WTC11 (cell line): ENCODE measurements at regions not wholly inside any gene's neighbourhood (a gene's known extent, or its start where the extent isn't known, plus 50 kb on each side); places are given as distances from the start of the nearest gene placed in this dataset.

Experiments
- ATAC-seq: fragments of 200-7000 bp; cut with Tn5 transposase; 2 replicates; pipeline ENCODE4 v1.10.0; 2021; ENCODE audit warnings: mild to moderate bottlenecking, moderate library complexity
- CTCF ChIA-PET: fragments of 300-600 bp; sonication (Branson Sonifier 250); formaldehyde crosslinking; loops from one replicate; lab custom pipeline; 2021; ENCODE audit warnings: antibody characterized with exemption; lab: Charles Lee
- POLR2A ChIA-PET: fragments of 350-600 bp; sonication (Branson Sonifier 250); formaldehyde crosslinking; loops from one replicate; lab custom pipeline; 2021; ENCODE audit warnings: antibody characterized with exemption; lab: Charles Lee
- DNase-seq: peaks from one replicate; pipeline ENCODE4 v3.0.0; 2021; ENCODE audit warnings: low spot score
- H3K27ac Mint-ChIP-seq: 2 replicates; pipeline ENCODE4 v1.8.0; 2021; ENCODE audit warnings: mixed read lengths
- H3K27me3 Mint-ChIP-seq: 2 replicates; pipeline ENCODE4 v1.8.0; 2021; ENCODE audit warnings: low read depth, mild to moderate bottlenecking, moderate library complexity, mixed read lengths
- H3K36me3 Mint-ChIP-seq: 2 replicates; pipeline ENCODE4 v1.8.0; 2021; ENCODE audit warnings: mixed read lengths
- H3K4me1 Mint-ChIP-seq: 2 replicates; pipeline ENCODE4 v1.8.0; 2022; ENCODE audit warnings: mixed read lengths
- H3K4me3 Mint-ChIP-seq: 2 replicates; pipeline ENCODE4 v1.8.0; 2021; ENCODE audit warnings: mild to moderate bottlenecking, moderate library complexity, mixed read lengths
- H3K9me3 Mint-ChIP-seq: 2 replicates; pipeline ENCODE4 v1.8.0; 2021; ENCODE audit warnings: mixed read lengths
- AFF4 ChIP-seq: sonication (generic); formaldehyde crosslinking; IDR thresholded peaks from 2 replicates; pipeline ENCODE4 v1.8.1; 2023; ENCODE audit warnings: mild to moderate bottlenecking, missing genetic modification reagents, borderline replicate concordance
- ATF1 ChIP-seq: sonication (generic); formaldehyde crosslinking; IDR thresholded peaks from 2 replicates; pipeline ENCODE4 v1.8.1; 2023; ENCODE audit warnings: mild to moderate bottlenecking, moderate library complexity, missing genetic modification reagents
- ATF2 ChIP-seq: sonication (generic); formaldehyde crosslinking; IDR thresholded peaks from 2 replicates; pipeline ENCODE4 v1.8.1; 2022; ENCODE audit warnings: low read depth, missing genetic modification reagents, borderline replicate concordance
- CBFB ChIP-seq: sonication (generic); formaldehyde crosslinking; IDR thresholded peaks from 2 replicates; pipeline ENCODE4 v1.8.1; 2022; ENCODE audit warnings: mild to moderate bottlenecking, low read depth, missing genetic modification reagents
- CREM ChIP-seq: sonication (generic); formaldehyde crosslinking; IDR thresholded peaks from 2 replicates; pipeline ENCODE4 v1.8.1; 2022; ENCODE audit warnings: mild to moderate bottlenecking, missing genetic modification reagents, moderate library complexity
- EMX1 ChIP-seq: fragments of 250-450 bp; sonication (Bioruptor Pico); IDR thresholded peaks from 2 replicates; pipeline ENCODE4 v1.8.0; 2021; ENCODE audit warnings: mild to moderate bottlenecking
- ESRRA ChIP-seq: sonication (generic); formaldehyde crosslinking; IDR thresholded peaks from 2 replicates; pipeline ENCODE4 v1.8.1; 2022; ENCODE audit warnings: mild to moderate bottlenecking, missing genetic modification reagents, borderline replicate concordance
- ETV6 ChIP-seq: sonication (generic); formaldehyde crosslinking; IDR thresholded peaks from 2 replicates; pipeline ENCODE4 v1.8.1; 2022; ENCODE audit warnings: mild to moderate bottlenecking, missing genetic modification reagents
- FOXP1 ChIP-seq: sonication (generic); formaldehyde crosslinking; IDR thresholded peaks from 2 replicates; pipeline ENCODE4 v1.8.0; 2022; ENCODE audit warnings: missing genetic modification reagents, mild to moderate bottlenecking, moderate library complexity, borderline replicate concordance
- GABPB1 ChIP-seq: sonication (generic); formaldehyde crosslinking; IDR thresholded peaks from 2 replicates; pipeline ENCODE4 v1.8.1; 2023; ENCODE audit warnings: mild to moderate bottlenecking, missing genetic modification reagents
- GRHL2 ChIP-seq: fragments of 250-450 bp; sonication (Bioruptor Pico); IDR thresholded peaks from 2 replicates; pipeline ENCODE4 v1.8.0; 2022; ENCODE audit warnings: mild to moderate bottlenecking, moderate library complexity; ENCODE audit not compliant: insufficient replicate concordance, severe bottlenecking
- IRF1 ChIP-seq: sonication (generic); formaldehyde crosslinking; IDR thresholded peaks from 2 replicates; pipeline ENCODE4 v1.8.0; 2023; ENCODE audit warnings: missing genetic modification reagents
- MLX ChIP-seq: sonication (generic); formaldehyde crosslinking; IDR thresholded peaks from 2 replicates; pipeline ENCODE4 v1.8.1; 2023; ENCODE audit warnings: mild to moderate bottlenecking, missing genetic modification reagents, moderate library complexity
- NR1H2 ChIP-seq: sonication (generic); formaldehyde crosslinking; IDR thresholded peaks from 2 replicates; pipeline ENCODE4 v1.9.0; 2021; ENCODE audit warnings: mild to moderate bottlenecking, moderate library complexity, missing genetic modification reagents
- PREB ChIP-seq: sonication (generic); formaldehyde crosslinking; IDR thresholded peaks from 2 replicates; pipeline ENCODE4 v1.8.1; 2022; ENCODE audit warnings: mild to moderate bottlenecking, missing genetic modification reagents, moderate library complexity, borderline replicate concordance
- SOX15 ChIP-seq: fragments of 250-450 bp; sonication (Bioruptor Pico); IDR thresholded peaks from 2 replicates; pipeline ENCODE4 v1.9.0; 2021; ENCODE audit warnings: mild to moderate bottlenecking
- TEAD4 ChIP-seq: sonication (generic); formaldehyde crosslinking; IDR thresholded peaks from 2 replicates; pipeline ENCODE4 v1.8.0; 2022; ENCODE audit warnings: mild to moderate bottlenecking, missing genetic modification reagents
- ZNF396 ChIP-seq: fragments of 250-450 bp; sonication (Bioruptor Pico); IDR thresholded peaks from 2 replicates; pipeline ENCODE4 v1.8.0; 2021; ENCODE audit warnings: mild to moderate bottlenecking, moderate library complexity, borderline replicate concordance
- ZNF423 ChIP-seq: fragments of 250-450 bp; sonication (Bioruptor Pico); IDR thresholded peaks from 2 replicates; pipeline ENCODE4 v2.1.2; 2022; ENCODE audit warnings: mild to moderate bottlenecking, moderate library complexity
- ZNF425 ChIP-seq: fragments of 250-450 bp; sonication (Bioruptor Pico); conservative IDR thresholded peaks from 2 replicates; pipeline ENCODE4 v1.9.0; 2021; ENCODE audit warnings: mild to moderate bottlenecking
- ZNF512 ChIP-seq: sonication (generic); formaldehyde crosslinking; IDR thresholded peaks from 2 replicates; pipeline ENCODE4 v1.8.1; 2022; ENCODE audit warnings: missing genetic modification reagents, borderline replicate concordance
- ZSCAN18 ChIP-seq: fragments of 250-450 bp; sonication (Bioruptor Pico); IDR thresholded peaks from 2 replicates; pipeline ENCODE4 v2.1.2; 2022; ENCODE audit warnings: mild to moderate bottlenecking, moderate library complexity

GRCh38 chr14:87387806-87388205 lies 605.2 kb downstream of the GALC start:
- no peak overlapping the region for H3K4me3 Mint-ChIP-seq
- H3K36me3 Mint-ChIP-seq: no peaks in the 10 kb centered on the region
- ATAC-seq (no peak), DNase-seq (no peak)
- no peak overlapping the region for H3K27ac Mint-ChIP-seq
- H3K4me1 Mint-ChIP-seq: no peaks in the 10 kb centered on the region
- H3K27me3 Mint-ChIP-seq: no peaks in the 10 kb centered on the region; the same call in 1 of the 2 replicates
- POLR2A ChIA-PET: no interaction called here
- peaks cover 5% of the 10 kb centered on the region; the same call in 1 of the 2 replicates for H3K9me3 Mint-ChIP-seq
- CTCF ChIA-PET: no interaction called here
- no peak for TF ChIP-seq CREM (CRISPR knock-in tag)
- no peak for TF ChIP-seq ATF1
- TF ChIP-seq FOXP1 (CRISPR knock-in tag): no peak
- TF ChIP-seq GRHL2 (CRISPR knock-in tag): no peak
- TF ChIP-seq ATF2 (CRISPR knock-in tag): no peak
- no peak for TF ChIP-seq EMX1 (CRISPR knock-in tag)
- no peak for TF ChIP-seq ZNF512
- TF ChIP-seq GABPB1 (CRISPR knock-in tag): no peak
- TF ChIP-seq ZNF425 (CRISPR knock-in tag): no peak
- TF ChIP-seq ZNF396: no peak
- no peak for TF ChIP-seq ETV6
- TF ChIP-seq MLX (CRISPR knock-in tag): no peak
- no peak for TF ChIP-seq PREB

GRCh38 chr14:87386524-87386923 lies 606.5 kb downstream of the GALC start:
- Mint-ChIP-seq H3K36me3 (no peaks in the 10 kb centered on the region; the same call in 1 of the 2 replicates), H3K9me3 (peaks cover 17% of the 10 kb centered on the region; the same call in 1 of the 2 replicates), H3K4me3 (no peak overlapping the region), H3K27me3 (no peaks in the 10 kb centered on the region; the same call in 1 of the 2 replicates), H3K27ac (no peak overlapping the region), H3K4me1 (no peaks in the 10 kb centered on the region)
- POLR2A ChIA-PET: no interaction called here
- CTCF ChIA-PET: no interaction called here
- ATAC-seq (no peak), DNase-seq (no peak)
- TF ChIP-seq AFF4 (CRISPR knock-in tag) (no peak), ZSCAN18 (no peak), TEAD4 (CRISPR knock-in tag) (no peak), SOX15 (CRISPR knock-in tag) (no peak), ZNF423 (no peak), IRF1 (CRISPR knock-in tag) (no peak), CBFB (CRISPR knock-in tag) (no peak), NR1H2 (CRISPR knock-in tag) (no peak), MLX (CRISPR knock-in tag) (no peak), ZNF396 (no peak), ESRRA (CRISPR knock-in tag) (no peak)
